ENCODE measurements at regions not wholly inside any gene's neighbourhood (a gene's known extent, or its start where the extent isn't known, plus 50 kb on each side); places are given as distances from the start of the nearest gene placed in this dataset.
A peak's percentile ranks its signal among the peaks of the same experiment; 100 is the strongest.

DNA sequence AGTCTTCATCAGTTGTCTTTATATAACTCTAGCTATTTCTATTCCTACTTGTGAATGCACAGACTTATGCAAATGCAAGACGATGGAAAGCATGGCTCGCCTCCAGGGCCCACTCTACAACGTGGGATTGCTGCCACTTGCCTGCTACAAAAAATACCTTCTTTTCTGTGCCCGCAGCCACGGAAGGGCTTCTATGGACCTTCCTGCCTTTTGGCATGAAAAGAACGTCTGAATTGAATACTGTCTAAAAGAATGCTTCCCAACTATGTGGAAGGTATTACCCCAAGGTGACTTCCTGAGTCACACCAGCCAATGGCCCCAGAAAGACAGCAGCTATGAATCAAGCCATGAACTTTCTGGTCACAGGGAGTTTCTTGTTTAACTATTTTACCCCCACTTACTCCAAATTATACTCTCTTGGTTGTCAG, 261.2 kb downstream of the HIVEP2 start:
- DNase-seq (ENCODE audit: low read depth in 1 of 2, low spot score in 1 of 2) = no peak
- no peak overlapping the region for H3K4me3 ChIP-seq
- H3K36me3 ChIP-seq = no peaks in the 10 kb centered on the region
- no peaks in the 10 kb centered on the region for H3K4me1 ChIP-seq (ENCODE audit: low read depth)
- TF ChIP-seq, protein P1, sequence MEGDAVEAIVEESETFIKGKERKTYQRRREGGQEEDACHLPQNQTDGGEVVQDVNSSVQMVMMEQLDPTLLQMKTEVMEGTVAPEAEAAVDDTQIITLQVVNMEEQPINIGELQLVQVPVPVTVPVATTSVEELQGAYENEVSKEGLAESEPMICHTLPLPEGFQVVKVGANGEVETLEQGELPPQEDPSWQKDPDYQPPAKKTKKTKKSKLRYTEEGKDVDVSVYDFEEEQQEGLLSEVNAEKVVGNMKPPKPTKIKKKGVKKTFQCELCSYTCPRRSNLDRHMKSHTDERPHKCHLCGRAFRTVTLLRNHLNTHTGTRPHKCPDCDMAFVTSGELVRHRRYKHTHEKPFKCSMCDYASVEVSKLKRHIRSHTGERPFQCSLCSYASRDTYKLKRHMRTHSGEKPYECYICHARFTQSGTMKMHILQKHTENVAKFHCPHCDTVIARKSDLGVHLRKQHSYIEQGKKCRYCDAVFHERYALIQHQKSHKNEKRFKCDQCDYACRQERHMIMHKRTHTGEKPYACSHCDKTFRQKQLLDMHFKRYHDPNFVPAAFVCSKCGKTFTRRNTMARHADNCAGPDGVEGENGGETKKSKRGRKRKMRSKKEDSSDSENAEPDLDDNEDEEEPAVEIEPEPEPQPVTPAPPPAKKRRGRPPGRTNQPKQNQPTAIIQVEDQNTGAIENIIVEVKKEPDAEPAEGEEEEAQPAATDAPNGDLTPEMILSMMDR (IDR thresholded peaks at IDR 0.05; ENCODE audit: low read depth, low read length) = no peak
- no peaks in the 10 kb centered on the region for H3K9me3 ChIP-seq (ENCODE audit: low read depth)
- H3K27me3 ChIP-seq = no peaks in the 10 kb centered on the region
- no peak overlapping the region for H3K27ac ChIP-seq

DNA sequence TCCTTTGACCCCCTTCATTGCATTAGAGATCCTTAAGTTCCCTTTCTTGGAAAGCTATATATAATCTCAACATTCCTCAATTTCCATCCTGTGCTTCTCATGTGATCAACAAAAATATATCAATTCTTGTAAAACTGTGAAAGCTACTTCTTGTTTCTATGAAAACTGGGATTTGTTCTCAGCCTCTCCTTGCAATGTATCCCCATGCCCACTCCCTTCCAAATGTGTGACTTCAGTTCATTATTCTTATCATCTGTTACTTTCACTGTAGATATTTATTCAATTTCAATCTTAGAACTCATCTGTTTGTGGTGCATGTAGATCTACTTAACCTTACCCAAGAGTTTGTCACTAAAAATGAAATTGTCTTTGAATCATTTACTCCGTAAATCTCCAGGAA, 260.6 kb downstream of the HIVEP2 start:
- Histone ChIP-seq H3K4me3 (no peak overlapping the region), H3K9me3 (ENCODE audit: low read depth) (no peaks in the 10 kb centered on the region), H3K27me3 (no peaks in the 10 kb centered on the region), H3K27ac (no peak overlapping the region), H3K4me1 (ENCODE audit: low read depth) (no peaks in the 10 kb centered on the region), H3K36me3 (no peaks in the 10 kb centered on the region)
- TF ChIP-seq, protein P1 (IDR thresholded peaks at IDR 0.05; ENCODE audit: low read depth, low read length) = no peak
- no peak for DNase-seq (ENCODE audit: low read depth in 1 of 2, low spot score in 1 of 2)

DNA sequence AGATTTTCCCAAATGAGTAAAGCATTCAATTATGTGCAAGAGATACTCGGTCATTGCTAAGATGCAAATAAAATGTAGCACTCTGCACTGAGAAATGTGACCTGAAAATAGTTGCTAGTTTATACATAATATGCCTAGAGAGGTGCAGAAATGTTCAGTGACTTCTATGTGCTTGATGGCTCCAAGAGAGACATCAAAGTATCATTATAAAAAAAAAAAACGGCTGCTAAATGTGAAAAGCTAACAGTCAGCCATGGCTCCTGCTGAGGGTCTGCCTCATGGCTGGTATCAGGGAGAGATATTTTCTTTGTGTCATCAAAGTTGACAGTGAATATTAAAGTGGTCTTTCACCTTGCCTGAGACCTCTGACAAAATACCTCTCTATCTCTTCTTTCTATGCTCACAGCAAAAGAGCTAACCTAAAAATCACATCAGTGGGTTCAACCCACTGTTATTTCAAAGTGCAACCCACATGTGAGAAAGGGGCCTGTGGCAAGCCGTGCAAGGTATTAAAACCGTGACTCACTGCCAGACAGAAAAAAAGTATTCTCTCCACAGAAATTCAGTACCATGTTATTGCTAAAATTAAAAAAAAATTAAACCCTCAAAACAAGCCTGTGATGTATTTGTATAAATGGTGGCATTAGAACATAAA, 259.0 kb downstream of the HIVEP2 start:
- no peak for DNase-seq (ENCODE audit: low read depth in 1 of 2, low spot score in 1 of 2)
- Histone ChIP-seq H3K27me3 (no peaks in the 10 kb centered on the region), H3K4me3 (no peak overlapping the region), H3K27ac (no peak overlapping the region), H3K9me3 (ENCODE audit: low read depth) (no peaks in the 10 kb centered on the region), H3K4me1 (ENCODE audit: low read depth) (no peaks in the 10 kb centered on the region), H3K36me3 (no peaks in the 10 kb centered on the region)
- TF ChIP-seq, protein P1 (IDR thresholded peaks at IDR 0.05; ENCODE audit: low read depth, low read length) = no peak

DNA sequence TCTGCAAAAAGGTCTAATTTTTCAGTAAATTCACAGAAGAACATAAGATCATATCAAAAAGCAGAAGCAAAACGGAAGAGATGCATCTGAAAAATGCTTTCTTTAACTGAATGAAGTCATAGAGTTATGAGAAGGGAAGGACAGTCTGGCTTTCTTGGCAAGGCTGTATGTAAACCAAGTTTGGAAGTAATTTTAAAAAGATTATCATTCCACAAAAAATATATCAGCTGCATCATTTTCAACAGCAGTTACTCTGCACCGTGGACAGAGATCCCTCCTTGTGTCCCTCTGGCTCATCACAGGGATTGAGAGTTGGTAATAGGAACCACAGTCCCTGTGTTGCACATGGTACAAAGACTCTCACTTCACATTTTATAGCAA, 258.5 kb downstream of the HIVEP2 start:
- H3K27me3 ChIP-seq = no peaks in the 10 kb centered on the region
- H3K9me3 ChIP-seq (ENCODE audit: low read depth) = no peaks in the 10 kb centered on the region
- H3K36me3 ChIP-seq = no peaks in the 10 kb centered on the region
- no peak for DNase-seq (ENCODE audit: low read depth in 1 of 2, low spot score in 1 of 2)
- no peaks in the 10 kb centered on the region for H3K4me1 ChIP-seq (ENCODE audit: low read depth)
- H3K27ac ChIP-seq = no peak overlapping the region
- TF ChIP-seq, protein P1 (IDR thresholded peaks at IDR 0.05; ENCODE audit: low read depth, low read length) = no peak
- no peak overlapping the region for H3K4me3 ChIP-seq

- Histone ChIP-seq H3K27me3 (no peaks in the 10 kb centered on the region), H3K27ac (no peak overlapping the region), H3K9me3 (ENCODE audit: low read depth) (no peaks in the 10 kb centered on the region), H3K36me3 (no peaks in the 10 kb centered on the region), H3K4me3 (no peak overlapping the region), H3K4me1 (ENCODE audit: low read depth) (no peaks in the 10 kb centered on the region)
- peak; percentile 74 to 91 for DNase-seq (ENCODE audit: low read depth in 1 of 2, low spot score in 1 of 2)
- TF ChIP-seq, protein P1 (IDR thresholded peaks at IDR 0.05; ENCODE audit: low read depth, low read length) = peak; percentile 95
Observed at GRCh38 chr6:142692942-142693341, 252.0 kb downstream of the HIVEP2 start.

Measured in cardiac muscle cell (in vitro differentiated cells and primary cell).